ENCODE measurements at regions not wholly inside any gene's neighbourhood (a gene's known extent, or its start where the extent isn't known, plus 50 kb on each side); places are given as distances from the start of the nearest gene placed in this dataset.

DNA sequence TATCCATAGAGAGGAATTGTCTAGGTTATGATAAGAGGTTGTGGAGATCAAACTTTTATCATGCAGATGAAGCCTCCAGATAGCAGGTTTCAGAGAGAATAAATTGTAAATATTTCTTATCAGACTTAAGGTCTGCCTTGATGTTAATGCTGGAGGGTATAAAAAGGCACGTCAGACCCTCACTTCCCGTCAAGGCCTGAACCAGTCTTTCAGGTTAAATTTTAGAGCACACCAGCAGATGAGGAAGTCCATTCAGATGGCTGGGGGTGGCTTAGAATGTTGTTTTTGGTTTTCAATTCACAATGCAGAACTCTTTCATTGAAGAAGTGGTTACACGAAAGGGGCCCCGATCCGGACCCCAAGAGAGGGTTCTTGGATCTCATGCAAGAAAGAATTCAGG, 144.4 kb upstream of the FBXO11 start:
- TF ChIP-seq, protein P1, sequence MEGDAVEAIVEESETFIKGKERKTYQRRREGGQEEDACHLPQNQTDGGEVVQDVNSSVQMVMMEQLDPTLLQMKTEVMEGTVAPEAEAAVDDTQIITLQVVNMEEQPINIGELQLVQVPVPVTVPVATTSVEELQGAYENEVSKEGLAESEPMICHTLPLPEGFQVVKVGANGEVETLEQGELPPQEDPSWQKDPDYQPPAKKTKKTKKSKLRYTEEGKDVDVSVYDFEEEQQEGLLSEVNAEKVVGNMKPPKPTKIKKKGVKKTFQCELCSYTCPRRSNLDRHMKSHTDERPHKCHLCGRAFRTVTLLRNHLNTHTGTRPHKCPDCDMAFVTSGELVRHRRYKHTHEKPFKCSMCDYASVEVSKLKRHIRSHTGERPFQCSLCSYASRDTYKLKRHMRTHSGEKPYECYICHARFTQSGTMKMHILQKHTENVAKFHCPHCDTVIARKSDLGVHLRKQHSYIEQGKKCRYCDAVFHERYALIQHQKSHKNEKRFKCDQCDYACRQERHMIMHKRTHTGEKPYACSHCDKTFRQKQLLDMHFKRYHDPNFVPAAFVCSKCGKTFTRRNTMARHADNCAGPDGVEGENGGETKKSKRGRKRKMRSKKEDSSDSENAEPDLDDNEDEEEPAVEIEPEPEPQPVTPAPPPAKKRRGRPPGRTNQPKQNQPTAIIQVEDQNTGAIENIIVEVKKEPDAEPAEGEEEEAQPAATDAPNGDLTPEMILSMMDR (conservative IDR thresholded peaks at IDR 0.05 in 1 of 2, IDR thresholded peaks at IDR 0.05 in 1 of 2; ENCODE audit: extremely low read depth in 1 of 2, insufficient read depth in 1 of 2, low read depth in 1 of 2, low read length in 2 of 2): no peak
- TF ChIP-seq EZH2 (IDR thresholded peaks at IDR 0.05; ENCODE audit: borderline replicate concordance, low read length): no peak

Measured in mammary epithelial cell (primary cell).